ENCODE measurements at regions not wholly inside any gene's neighbourhood (a gene's known extent, or its start where the extent isn't known, plus 50 kb on each side); places are given as distances from the start of the nearest gene placed in this dataset.

- TF ChIP-seq CEBPB (IDR thresholded peaks at IDR 0.05; ENCODE audit: low read depth, low read length) (no peak), KDM1A (IDR thresholded peaks at IDR 0.05; ENCODE audit: borderline replicate concordance, low read length) (no peak), YY1 (IDR thresholded peaks at IDR 0.05; ENCODE audit: low read depth, low read length) (no peak)
Measured at GRCh38 chr3:171966533-171967136, 72.7 kb upstream of the FNDC3B start.

Data from H1 (cell line).